GM19397 (cell line): ENCODE measurements at regions not wholly inside any gene's neighbourhood (a gene's known extent, or its start where the extent isn't known, plus 50 kb on each side); places are given as distances from the start of the nearest gene placed in this dataset.
"Not testable (repeated sequence)": the region's sequence is repeated elsewhere in the genome, so short reads cannot be mapped to it uniquely, and the experiment has no call there.

Experiments
- ATAC-seq: cut with Tn5 transposase; IDR thresholded peaks from one replicate; pipeline ENCODE4 v1.9.1; 2021; ENCODE audit warnings: mild to moderate bottlenecking, moderate library complexity; ENCODE audit not compliant: unreplicated experiment

DNA sequence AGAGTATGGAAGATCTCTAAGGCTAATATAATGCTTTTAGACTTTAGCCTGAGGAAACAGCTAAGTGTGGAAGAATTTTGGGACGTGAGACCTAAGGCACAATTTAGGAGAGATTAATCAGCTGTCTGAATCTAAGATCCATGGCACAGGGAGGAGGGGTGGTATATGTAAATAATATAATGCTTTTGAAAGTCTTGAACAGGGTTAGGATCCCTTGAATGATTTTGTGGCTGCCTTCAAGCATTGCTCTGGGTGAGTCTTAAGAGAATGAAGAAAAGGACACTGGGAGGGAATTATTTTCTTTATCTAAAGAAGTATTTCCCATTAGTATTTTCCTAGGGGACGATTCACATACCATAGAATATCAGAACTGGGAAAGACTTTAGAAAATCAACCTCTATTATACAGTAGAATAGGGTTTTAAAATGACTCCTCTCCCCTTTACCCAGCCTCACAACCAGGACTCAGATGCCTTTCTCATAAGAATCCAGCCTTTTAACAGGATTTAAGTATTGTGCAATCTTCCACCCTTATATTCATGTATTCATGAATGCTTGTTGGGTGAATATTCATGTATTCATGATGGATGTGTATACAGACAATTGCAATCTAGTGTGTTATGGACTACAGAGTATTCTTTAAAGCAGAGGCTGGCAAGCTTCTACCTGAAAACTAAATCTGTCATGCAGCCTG lies 664.2 kb upstream of the CPEB2 start:
- no peak for ATAC-seq

DNA sequence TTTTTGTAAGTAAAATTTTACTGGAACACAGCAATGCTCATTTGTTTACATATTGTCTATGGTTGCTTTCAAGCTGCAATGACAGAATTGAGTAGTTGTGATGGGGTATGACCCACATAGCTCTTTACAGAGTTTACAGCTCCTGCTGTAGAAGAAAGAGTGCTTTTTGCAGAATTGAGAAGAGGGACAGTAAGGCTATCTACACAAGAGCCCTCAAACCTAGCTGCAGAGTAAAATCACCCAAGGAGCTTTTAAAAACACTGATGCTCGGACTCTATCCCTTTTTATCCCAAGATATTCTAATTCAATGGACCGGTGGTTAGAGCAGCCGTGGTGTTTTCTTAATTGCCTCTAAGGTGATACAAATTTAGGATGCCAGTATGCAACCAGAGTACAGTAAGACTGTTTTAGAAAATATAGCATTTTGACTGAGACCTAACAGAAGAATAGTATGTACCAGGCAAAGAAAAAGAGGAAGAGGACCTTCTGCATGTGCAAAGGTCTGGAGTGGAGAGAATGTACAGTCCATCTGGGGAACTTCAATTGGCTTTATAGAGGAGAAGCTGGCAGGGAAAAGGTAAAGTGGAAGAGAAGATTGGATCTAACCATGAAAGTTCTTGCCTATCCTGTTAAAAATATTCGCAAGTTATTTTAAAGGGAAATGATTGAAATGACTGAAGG lies 663.6 kb upstream of the CPEB2 start:
- no peak for ATAC-seq

DNA sequence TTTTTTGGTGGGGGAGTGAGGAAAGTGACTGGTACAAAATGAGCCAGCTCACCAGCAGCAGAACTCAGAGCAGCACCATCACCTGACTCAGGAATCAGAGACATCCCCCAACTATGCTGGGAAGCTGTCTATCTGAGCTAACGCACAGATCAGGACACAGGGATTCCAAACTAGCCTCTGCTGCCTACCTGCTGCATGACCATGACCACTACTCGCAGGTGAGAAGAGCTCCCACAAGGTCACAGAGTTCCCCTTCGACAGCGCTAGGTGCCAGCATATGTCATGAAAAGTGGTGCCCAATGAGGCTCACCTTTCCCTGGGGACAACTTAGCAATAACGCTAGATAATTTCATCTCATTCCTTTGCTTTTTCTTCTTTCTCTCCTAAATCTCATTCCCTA lies 662.6 kb upstream of the CPEB2 start:
- ATAC-seq, result no peak

GRCh38 chr4:14340321-14340720 lies 662.0 kb upstream of the CPEB2 start:
- ATAC-seq, result no peak

- ATAC-seq, result no peak
These were observed 658.3 kb upstream of the CPEB2 start for GRCh38 chr4:14343961-14344360.

- no peak for ATAC-seq
These were observed 656.9 kb upstream of the CPEB2 start for GRCh38 chr4:14345356-14345775.

GRCh38 chr4:14347526-14347925 lies 654.8 kb upstream of the CPEB2 start:
- no peak for ATAC-seq

- no peak for ATAC-seq
These were observed 653.8 kb upstream of the CPEB2 start for GRCh38 chr4:14348506-14348905.

DNA sequence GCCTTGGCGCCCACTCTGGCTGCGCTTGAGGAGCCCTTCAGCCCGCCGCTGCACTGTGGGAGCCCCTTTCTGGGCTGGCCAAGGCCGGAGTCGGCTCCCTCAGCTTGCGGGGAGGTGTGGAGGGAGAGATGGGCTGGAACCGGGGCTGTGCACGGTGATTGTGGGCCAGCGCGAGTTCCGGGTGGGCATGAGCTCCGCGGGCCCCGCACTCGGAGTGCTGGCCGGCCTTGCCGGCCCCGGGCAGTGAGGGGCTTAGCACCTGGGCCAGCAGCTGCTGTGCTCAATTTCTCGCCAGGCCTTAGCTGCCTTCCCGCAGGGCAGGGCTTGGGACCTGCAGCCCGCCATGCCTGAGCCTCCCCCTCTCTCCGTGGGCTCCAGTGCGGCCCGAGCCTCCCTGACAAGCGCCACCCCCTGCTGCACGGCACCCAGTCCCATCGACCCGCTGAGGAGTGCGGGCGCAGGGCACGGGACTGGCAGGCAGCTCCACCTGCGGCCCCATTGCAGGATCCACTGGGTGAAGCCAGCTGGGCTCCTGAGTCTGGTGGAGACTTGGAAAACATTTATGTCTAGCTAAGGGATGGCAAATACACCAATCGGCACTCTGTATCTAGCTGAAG lies 643.6 kb upstream of the CPEB2 start:
- not testable (repeated sequence) for ATAC-seq

DNA sequence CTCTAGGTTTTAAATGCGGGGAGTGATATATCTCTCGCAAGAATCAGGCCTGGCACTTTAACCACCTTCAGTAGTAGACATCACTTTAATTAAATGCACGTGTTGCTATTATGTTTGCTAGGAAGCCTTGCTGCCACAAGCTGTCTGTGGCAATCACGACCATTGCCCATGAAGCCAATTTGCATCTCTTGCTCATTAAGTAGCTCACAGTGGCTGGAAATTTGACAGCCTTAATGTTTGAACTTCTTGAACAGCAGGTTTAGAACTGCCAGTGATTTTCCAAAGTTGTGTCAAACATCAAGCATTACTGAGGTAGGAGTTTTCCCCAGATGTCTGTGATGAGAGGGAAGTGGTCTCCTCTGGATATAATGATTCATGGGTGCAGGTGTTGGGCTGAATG lies 642.3 kb upstream of the CPEB2 start:
- no peak for ATAC-seq

- no peak for ATAC-seq
These were observed 641.2 kb upstream of the CPEB2 start for GRCh38 chr4:14361084-14361483.

DNA sequence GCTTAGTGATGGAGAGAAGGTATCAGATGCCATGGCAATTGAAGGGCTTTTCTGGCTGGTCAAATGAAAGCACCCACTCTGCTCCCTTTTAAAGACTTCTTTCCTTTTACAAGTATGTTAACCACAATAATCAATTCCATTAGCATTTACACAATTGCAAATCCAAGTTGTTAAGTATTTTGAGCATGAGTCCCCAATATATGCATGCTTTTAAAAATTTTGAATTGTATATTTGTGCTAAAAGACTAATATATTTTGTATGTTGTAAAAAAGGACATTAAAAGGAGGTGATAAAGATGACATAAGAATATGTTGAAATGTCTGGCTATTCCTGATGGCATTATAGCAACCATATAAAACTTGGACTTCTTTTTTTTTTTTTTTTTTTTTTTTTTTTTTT lies 639.9 kb upstream of the CPEB2 start:
- ATAC-seq, result no peak

DNA sequence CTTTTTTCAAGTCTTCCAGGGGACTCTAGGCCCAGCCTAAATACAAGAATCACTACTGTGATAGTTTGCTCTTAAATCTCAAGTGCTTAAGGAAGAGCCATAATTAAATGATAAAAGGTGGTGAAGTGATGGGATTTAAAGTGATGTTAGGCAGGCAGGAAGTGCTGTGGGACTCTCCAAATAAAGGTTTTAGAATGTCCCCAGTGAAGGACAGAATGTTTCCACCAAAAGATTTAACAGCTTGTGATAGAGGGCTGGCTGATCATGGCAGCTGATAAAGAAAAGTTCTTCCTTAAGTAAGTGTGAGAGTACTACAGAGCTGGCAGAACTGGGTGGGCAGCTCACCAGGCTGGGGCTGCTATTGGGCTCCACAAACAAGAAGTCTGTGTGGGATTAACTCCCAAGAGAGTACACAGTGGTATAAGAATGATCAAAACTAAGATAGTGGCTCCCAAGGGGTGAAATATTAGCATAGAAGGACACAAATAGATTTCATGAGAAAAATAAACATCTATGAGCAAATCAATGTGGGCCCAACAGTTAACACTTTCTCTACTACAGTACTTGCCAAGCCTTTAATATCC lies 637.2 kb upstream of the CPEB2 start:
- no peak for ATAC-seq

DNA sequence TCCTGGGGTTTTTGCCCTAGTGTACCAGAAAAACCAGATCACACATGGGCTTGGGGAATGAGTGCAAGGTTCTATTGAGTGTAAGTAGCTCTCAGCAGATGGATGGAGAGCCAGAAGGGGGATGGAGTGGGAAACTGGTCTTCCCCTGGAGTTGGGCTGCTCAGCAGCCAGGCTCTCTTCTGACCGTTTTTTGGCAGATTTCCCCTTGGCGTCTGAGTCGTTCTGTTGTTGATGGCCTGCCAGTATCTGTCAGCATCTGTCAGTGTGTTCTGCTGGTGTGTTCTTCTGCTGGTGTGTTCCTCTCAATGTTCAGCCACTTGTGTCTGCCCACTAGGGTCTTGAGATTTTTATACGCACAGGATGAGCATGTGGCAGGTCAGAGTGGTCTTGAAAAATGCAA lies 633.9 kb upstream of the CPEB2 start:
- no peak for ATAC-seq

- ATAC-seq, result no peak
These were observed 631.1 kb upstream of the CPEB2 start for GRCh38 chr4:14371131-14371530.

GRCh38 chr4:14375816-14376215 lies 626.5 kb upstream of the CPEB2 start:
- no peak for ATAC-seq

- no peak for ATAC-seq
These were observed 623.1 kb upstream of the CPEB2 start for GRCh38 chr4:14379183-14379582.

GRCh38 chr4:14383652-14384051 lies 618.6 kb upstream of the CPEB2 start:
- ATAC-seq, result no peak

DNA sequence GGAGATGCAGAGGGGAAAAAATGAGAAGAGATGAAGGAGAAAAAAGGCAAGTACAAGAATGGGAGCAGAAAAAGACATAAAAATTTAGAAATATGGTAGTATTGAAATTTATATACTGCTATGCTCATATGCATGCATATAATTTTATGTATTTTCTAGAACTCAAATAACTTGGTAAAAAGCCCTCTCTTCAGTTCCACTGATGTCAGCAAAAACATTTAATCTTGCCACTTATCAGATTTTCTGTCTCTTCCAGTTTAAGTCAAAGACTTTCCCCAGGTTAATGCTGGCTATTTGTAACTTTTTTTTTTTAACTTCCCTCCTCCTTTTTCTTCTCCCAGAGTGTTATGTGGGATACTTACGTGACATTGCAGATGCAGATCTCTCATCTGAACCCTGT lies 617.5 kb upstream of the CPEB2 start:
- ATAC-seq, result no peak

DNA sequence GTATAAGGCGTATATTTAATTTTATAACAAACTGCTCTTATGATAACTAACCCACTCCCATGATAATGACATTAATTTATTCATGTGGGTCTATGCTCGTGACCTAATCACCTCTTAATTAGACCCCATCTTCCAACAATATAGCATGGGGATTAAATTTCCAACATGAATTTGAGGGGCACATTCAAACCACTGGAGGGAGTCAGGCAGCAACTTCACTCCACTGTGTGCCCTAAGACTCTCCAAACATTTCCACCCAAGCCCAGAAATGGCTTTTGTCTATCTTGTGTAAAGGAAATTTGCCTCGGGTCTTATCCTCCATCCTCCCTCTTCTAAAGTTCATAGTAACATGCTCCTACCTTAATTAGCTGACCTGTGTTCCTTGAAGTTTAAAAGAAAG lies 616.1 kb upstream of the CPEB2 start:
- no peak for ATAC-seq

DNA sequence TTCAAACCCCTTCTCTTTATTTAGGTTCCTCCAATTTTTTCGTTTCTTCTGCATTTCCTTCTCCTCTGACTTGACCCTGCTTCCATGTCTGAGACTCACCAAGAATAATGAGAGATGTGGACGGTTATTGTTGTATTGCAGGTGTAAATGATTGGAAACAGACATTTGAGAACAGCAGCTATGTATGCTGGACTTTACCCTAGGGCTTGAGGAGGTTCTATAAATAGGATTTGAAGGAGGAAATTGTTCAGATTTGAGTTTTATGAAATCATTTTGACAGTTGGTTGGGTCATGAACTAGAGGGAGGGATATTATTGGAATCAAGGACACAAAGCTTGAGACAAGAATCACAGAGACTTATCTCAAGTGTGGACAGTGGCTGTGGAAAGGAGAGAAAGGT lies 614.6 kb upstream of the CPEB2 start:
- no peak for ATAC-seq

DNA sequence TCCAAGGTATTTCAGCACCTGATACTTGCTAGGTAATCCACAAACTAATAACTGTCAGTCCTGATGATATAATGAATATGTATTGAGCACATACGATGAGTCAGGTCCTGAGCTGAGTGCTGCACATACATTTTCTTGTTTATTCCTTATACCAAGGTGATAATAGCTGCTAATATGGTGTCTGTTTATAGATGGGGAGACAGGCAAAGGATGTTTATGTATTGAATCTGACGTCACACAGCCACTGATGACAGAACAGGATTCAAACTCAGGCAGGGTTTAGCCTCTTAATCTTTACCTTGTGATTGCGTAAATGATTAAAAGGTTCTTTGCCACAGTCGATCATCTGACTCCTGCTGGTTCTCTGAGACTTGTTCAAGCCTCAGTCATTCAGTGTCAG lies 609.9 kb upstream of the CPEB2 start:
- ATAC-seq, result no peak
